IMR-90 (cell line): ENCODE measurements at regions not wholly inside any gene's neighbourhood (a gene's known extent, or its start where the extent isn't known, plus 50 kb on each side); places are given as distances from the start of the nearest gene placed in this dataset.

Experiments used
- ATAC-seq: fragments of 200-7000 bp; cut with Tn5 transposase; 2 replicates; pipeline ENCODE4 v1.9.1; 2020; ENCODE audit warnings: low read depth, mild to moderate bottlenecking, moderate library complexity
- BruUV-seq: library from RNA; stranded (reverse); fragments of 400-500 nt; replicated peaks from 2 replicates; lab custom pipeline; 2021; lab: Mats Ljungman, UMichigan
- CTCF ChIA-PET: fragments of 300-600 bp; formaldehyde crosslinking; extraction: SDS; loops from one replicate; lab custom pipeline; 2021; ENCODE audit warnings: antibody characterized with exemption; lab: Yijun Ruan, JAX
- POLR2A ChIA-PET: fragments of 300-600 bp; sonication (Branson Sonifier 250); formaldehyde crosslinking; loops from one replicate; lab custom pipeline; 2022; ENCODE audit warnings: antibody characterized with exemption; ENCODE audit not compliant: unreplicated experiment; lab: Charles Lee
- DNase-seq: peaks from one replicate; pipeline ENCODE4 v3.0.0; 2013
- H2AFZ ChIP-seq: replicated peaks from 2 replicates; pipeline ENCODE3; 2013; ENCODE audit warnings: low read length, mild to moderate bottlenecking; ENCODE audit not compliant: poor library complexity
- H2AK5ac ChIP-seq: 2 replicates; pipeline ENCODE4 v1.6.1; 2013; ENCODE audit warnings: low read depth, low read length, inconsistent platforms
- H2AK9ac ChIP-seq: replicated peaks from 2 replicates; pipeline ENCODE3; 2013; ENCODE audit warnings: mild to moderate bottlenecking, low read depth, low read length, moderate library complexity; ENCODE audit not compliant: poor library complexity
- H2BK120ac ChIP-seq: 2 replicates; pipeline ENCODE4 v1.6.1; 2013; ENCODE audit warnings: low read depth, low read length, inconsistent platforms
- H2BK15ac ChIP-seq: 3 replicates; pipeline ENCODE4 v1.6.1; 2013; ENCODE audit warnings: low read depth, low read length, inconsistent platforms
- H2BK20ac ChIP-seq: 2 replicates; pipeline ENCODE4 v1.6.1; 2013; ENCODE audit warnings: low read depth, mild to moderate bottlenecking, inconsistent platforms, low read length, moderate library complexity
- H2BK5ac ChIP-seq: 2 replicates; pipeline ENCODE4 v1.6.1; 2013; ENCODE audit warnings: mild to moderate bottlenecking, low read depth, low read length, inconsistent platforms; ENCODE audit not compliant: poor library complexity, severe bottlenecking
- H3K14ac ChIP-seq: replicated peaks from 2 replicates; pipeline ENCODE4 v1.6.1; 2013; ENCODE audit warnings: low read depth, low read length, inconsistent platforms
- H3K18ac ChIP-seq: 2 replicates; pipeline ENCODE4 v1.6.1; 2013; ENCODE audit warnings: low read depth, low read length, control low read depth
- H3K23ac ChIP-seq: 2 replicates; pipeline ENCODE4 v1.6.1; 2013; ENCODE audit warnings: low read depth, low read length, inconsistent platforms
- H3K27ac ChIP-seq: 2 replicates; pipeline ENCODE4 v1.5.1; 2013; ENCODE audit warnings: mild to moderate bottlenecking, control low read depth, low read length; ENCODE audit not compliant: insufficient read depth
- H3K27me3 ChIP-seq: 2 replicates; pipeline ENCODE4 v1.6.1; 2013; ENCODE audit warnings: low read length; ENCODE audit not compliant: control insufficient read depth, insufficient read depth
- H3K36me3 ChIP-seq: 2 replicates; pipeline ENCODE4 v1.6.1; 2013; ENCODE audit warnings: low read length, mixed read lengths; ENCODE audit not compliant: control insufficient read depth, insufficient read depth
- H3K4ac ChIP-seq: 2 replicates; pipeline ENCODE4 v1.6.1; 2013; ENCODE audit warnings: low read depth, low read length, inconsistent platforms
- H3K4me1 ChIP-seq: 2 replicates; pipeline ENCODE4 v1.6.1; 2013; ENCODE audit warnings: low read length, mixed read lengths; ENCODE audit not compliant: control insufficient read depth, insufficient read depth
- H3K4me2 ChIP-seq: 2 replicates; pipeline ENCODE4 v1.6.1; 2013; ENCODE audit warnings: low read depth, mild to moderate bottlenecking, control low read depth, low read length, moderate library complexity
- H3K4me3 ChIP-seq: 2 replicates; pipeline ENCODE4 v1.5.1; 2013; ENCODE audit warnings: low read depth, mild to moderate bottlenecking, control low read depth, low read length, moderate library complexity; ENCODE audit not compliant: insufficient read depth
- H3K56ac ChIP-seq: 2 replicates; pipeline ENCODE4 v1.6.1; 2013; ENCODE audit warnings: low read length, inconsistent platforms; ENCODE audit not compliant: insufficient read depth; ENCODE audit errors: extremely low read depth
- H3K79me1 ChIP-seq, 2 experiments: 2 replicates each; pipeline ENCODE4 v1.6.1; 2013; ENCODE audit warnings: low read length in 2 of 2, inconsistent platforms in 1 of 2, low read depth in 1 of 2
- H3K9ac ChIP-seq: 2 replicates; pipeline ENCODE4 v1.6.1; 2013; ENCODE audit warnings: low read depth, low read length, control low read depth
- H3K9me1 ChIP-seq: 2 replicates; pipeline ENCODE4 v1.6.1; 2013; ENCODE audit warnings: low read length, inconsistent platforms; ENCODE audit not compliant: insufficient read depth
- H3K9me3 ChIP-seq: 2 replicates; pipeline ENCODE4 v1.6.1; 2013; ENCODE audit warnings: low read length; ENCODE audit not compliant: control insufficient read depth, insufficient read depth
- H4K20me1 ChIP-seq: 2 replicates; pipeline ENCODE4 v1.6.1; 2013; ENCODE audit warnings: low read length, inconsistent platforms; ENCODE audit not compliant: insufficient read depth
- H4K5ac ChIP-seq: 2 replicates; pipeline ENCODE4 v1.6.1; 2013; ENCODE audit warnings: mild to moderate bottlenecking, low read depth, low read length, control low read depth
- H4K8ac ChIP-seq, 2 experiments: 2 replicates each; pipeline ENCODE4 v1.6.1; 2013; ENCODE audit warnings: low read depth in 2 of 2, low read length in 2 of 2, control low read depth in 1 of 2, inconsistent platforms in 1 of 2
- H4K91ac ChIP-seq: 2 replicates; pipeline ENCODE4 v1.6.1; 2013; ENCODE audit warnings: low read depth, low read length, inconsistent platforms; ENCODE audit not compliant: insufficient read depth
- BHLHE40 ChIP-seq: fragments of 150-350 bp; IDR thresholded peaks from 2 replicates; pipeline ENCODE4 v1.6.1; 2016; ENCODE audit warnings: mild to moderate bottlenecking, low read depth, low read length
- CEBPB ChIP-seq: IDR thresholded peaks from 2 replicates; pipeline ENCODE4 v1.6.1; 2012; ENCODE audit warnings: low read depth, low read length, improper control_type of control experiment
- CHD1 ChIP-seq: IDR thresholded peaks from 2 replicates; pipeline ENCODE4 v1.6.1; 2012; ENCODE audit warnings: low read depth, low read length, improper control_type of control experiment
- MAFK ChIP-seq: IDR thresholded peaks from 2 replicates; pipeline ENCODE4 v1.6.1; 2012; ENCODE audit warnings: low read depth, low read length, improper control_type of control experiment
- MAZ ChIP-seq: IDR thresholded peaks from 2 replicates; pipeline ENCODE4 v1.6.1; 2012; ENCODE audit warnings: low read depth, mild to moderate bottlenecking, low read length, improper control_type of control experiment, moderate library complexity, borderline replicate concordance
- MXI1 ChIP-seq: IDR thresholded peaks from 2 replicates; pipeline ENCODE4 v1.6.1; 2012; ENCODE audit warnings: low read depth, mild to moderate bottlenecking, low read length, moderate library complexity, borderline replicate concordance
- POLR2A ChIP-seq: IDR thresholded peaks from 2 replicates; pipeline ENCODE4 v1.6.1; 2012; ENCODE audit warnings: mild to moderate bottlenecking, low read depth, low read length
- RAD21 ChIP-seq: IDR thresholded peaks from 2 replicates; pipeline ENCODE4 v1.6.1; 2012; ENCODE audit warnings: low read length, improper control_type of control experiment
- RCOR1 ChIP-seq: IDR thresholded peaks from 2 replicates; pipeline ENCODE4 v1.6.1; 2012; ENCODE audit warnings: mild to moderate bottlenecking, low read length, improper control_type of control experiment; ENCODE audit not compliant: insufficient replicate concordance
- RFX5 ChIP-seq: IDR thresholded peaks from 2 replicates; pipeline ENCODE4 v1.8.0; 2012; ENCODE audit warnings: low read depth, mild to moderate bottlenecking, low read length, moderate library complexity
- SMC3 ChIP-seq: fragments of 150-350 bp; IDR thresholded peaks from 2 replicates; pipeline ENCODE4 v1.6.1; 2016; ENCODE audit warnings: low read depth, mild to moderate bottlenecking, antibody characterized with exemption, low read length, moderate library complexity
- WGBS, 2 experiments: methylation state at CpG; one replicate each; pipeline versions ENCODE4 v1.1.5 to v1.1.7; 2013; ENCODE audit warnings: missing lambda C conversion rate in 2 of 2; ENCODE audit not compliant: insufficient read length in 1 of 2; ENCODE audit errors: extremely low coverage in 2 of 2; 5-methylcytosine and 5-hydroxymethylcytosine counted together
- dilution Hi-C: fragments of 300-500 bp; cut with HindIII; formaldehyde crosslinking; loops from one replicate; pipeline ENCODE4 v1.14.3; 2018; ENCODE audit warnings: low sequenced_read_pairs; ENCODE audit not compliant: unreplicated experiment
- in situ Hi-C: fragments of 300-500 bp; cut with MboI; formaldehyde crosslinking; loops from 3 replicates; pipeline ENCODE4 v1.14.3; 2019; ENCODE audit warnings: low sequenced_read_pairs, inconsistent platforms, mixed read lengths
- intact Hi-C: fragments of 100-400 bp; cut with micrococcal nuclease; formaldehyde crosslinking; loops from 2 replicates; pipeline ENCODE4 v1.10.0; 2022
- TF ChIP-seq, protein P1 (sequence below): fragments of 150-350 bp; IDR thresholded peaks from 2 replicates; pipeline ENCODE4 v1.6.1; 2016; ENCODE audit warnings: low read depth, mild to moderate bottlenecking, low read length, moderate library complexity, borderline replicate concordance
- TF ChIP-seq, protein P2 (sequence below): fragments of 150-350 bp; IDR thresholded peaks from 2 replicates; pipeline ENCODE4 v1.6.1; 2017; ENCODE audit warnings: mild to moderate bottlenecking, antibody characterized with exemption, low read length, low read depth
- TF ChIP-seq, protein P3 (sequence below): conservative IDR thresholded peaks from 2 replicates; pipeline ENCODE4 v1.5.1; 2012; ENCODE audit warnings: mild to moderate bottlenecking, low read depth, low read length, improper control_type of control experiment

DNA sequence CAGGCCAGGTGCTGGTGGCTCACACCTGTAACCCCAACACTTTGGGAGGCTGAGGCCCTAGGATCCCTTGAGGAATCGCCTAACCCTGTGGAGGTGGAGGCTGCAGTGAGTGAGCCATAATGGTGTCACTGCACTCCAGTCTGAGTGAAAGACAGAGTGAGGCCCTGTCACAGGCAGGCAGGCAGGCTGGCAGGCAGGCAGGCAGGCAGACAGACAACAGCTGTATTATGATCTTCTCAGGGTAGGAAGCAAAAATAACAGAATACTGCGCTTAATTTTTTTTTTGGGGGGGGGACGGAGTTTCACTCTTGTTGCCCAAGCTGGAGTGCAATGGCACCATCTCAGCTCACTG, 3901.6 kb upstream of the OR11H1 start:
- no peak overlapping the region for H2BK120ac ChIP-seq
- no peak overlapping the region for H3K4me2 ChIP-seq
- H2AK9ac ChIP-seq = no peak overlapping the region
- peaks cover 53% of the 10 kb centered on the region for H3K9me3 ChIP-seq
- H3K27me3 ChIP-seq = no peaks in the 10 kb centered on the region
- no peak overlapping the region for H3K18ac ChIP-seq
- H2BK20ac ChIP-seq = no peak overlapping the region
- no peak overlapping the region for H3K14ac ChIP-seq
- H3K9me1 ChIP-seq = no peaks in the 10 kb centered on the region
- H3K9ac ChIP-seq = no peak overlapping the region
- H3K4ac ChIP-seq = no peak overlapping the region
- H3K23ac ChIP-seq = no peak overlapping the region
- no peak overlapping the region for H2AFZ ChIP-seq
- 83% methylated on average over 1 of the region's 3 CpGs; no CpG with 5 or more reads in 1 of the 2 experiments for WGBS, 2 experiments
- in situ Hi-C loops (no loop called here), intact Hi-C loops (no loop called here), dilution Hi-C loops (no loop called here)
- DNase-seq (no peak), ATAC-seq (no peak)
- H2AK5ac ChIP-seq = no peak overlapping the region
- CTCF ChIA-PET = no interaction called here
- no peak overlapping the region for H2BK15ac ChIP-seq
- no peaks in the 10 kb centered on the region for H3K79me1 ChIP-seq
- H3K4me3 ChIP-seq = no peak overlapping the region
- no peak overlapping the region for H4K8ac ChIP-seq
- H2BK5ac ChIP-seq = no peak overlapping the region
- H3K56ac ChIP-seq = no peak overlapping the region
- no peak overlapping the region for H3K27ac ChIP-seq
- TF ChIP-seq CEBPB (no peak), SMC3 (no peak), MAZ (no peak), RAD21 (no peak), MAFK (no peak), MXI1 (no peak), RCOR1 (no peak), RFX5 (no peak), POLR2A (no peak), CHD1 (no peak), BHLHE40 (no peak)
- TF ChIP-seq, protein P1, sequence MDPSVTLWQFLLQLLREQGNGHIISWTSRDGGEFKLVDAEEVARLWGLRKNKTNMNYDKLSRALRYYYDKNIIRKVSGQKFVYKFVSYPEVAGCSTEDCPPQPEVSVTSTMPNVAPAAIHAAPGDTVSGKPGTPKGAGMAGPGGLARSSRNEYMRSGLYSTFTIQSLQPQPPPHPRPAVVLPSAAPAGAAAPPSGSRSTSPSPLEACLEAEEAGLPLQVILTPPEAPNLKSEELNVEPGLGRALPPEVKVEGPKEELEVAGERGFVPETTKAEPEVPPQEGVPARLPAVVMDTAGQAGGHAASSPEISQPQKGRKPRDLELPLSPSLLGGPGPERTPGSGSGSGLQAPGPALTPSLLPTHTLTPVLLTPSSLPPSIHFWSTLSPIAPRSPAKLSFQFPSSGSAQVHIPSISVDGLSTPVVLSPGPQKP = no peak
- TF ChIP-seq, protein P2, sequence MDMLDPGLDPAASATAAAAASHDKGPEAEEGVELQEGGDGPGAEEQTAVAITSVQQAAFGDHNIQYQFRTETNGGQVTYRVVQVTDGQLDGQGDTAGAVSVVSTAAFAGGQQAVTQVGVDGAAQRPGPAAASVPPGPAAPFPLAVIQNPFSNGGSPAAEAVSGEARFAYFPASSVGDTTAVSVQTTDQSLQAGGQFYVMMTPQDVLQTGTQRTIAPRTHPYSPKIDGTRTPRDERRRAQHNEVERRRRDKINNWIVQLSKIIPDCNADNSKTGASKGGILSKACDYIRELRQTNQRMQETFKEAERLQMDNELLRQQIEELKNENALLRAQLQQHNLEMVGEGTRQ = no peak
- TF ChIP-seq, protein P3, sequence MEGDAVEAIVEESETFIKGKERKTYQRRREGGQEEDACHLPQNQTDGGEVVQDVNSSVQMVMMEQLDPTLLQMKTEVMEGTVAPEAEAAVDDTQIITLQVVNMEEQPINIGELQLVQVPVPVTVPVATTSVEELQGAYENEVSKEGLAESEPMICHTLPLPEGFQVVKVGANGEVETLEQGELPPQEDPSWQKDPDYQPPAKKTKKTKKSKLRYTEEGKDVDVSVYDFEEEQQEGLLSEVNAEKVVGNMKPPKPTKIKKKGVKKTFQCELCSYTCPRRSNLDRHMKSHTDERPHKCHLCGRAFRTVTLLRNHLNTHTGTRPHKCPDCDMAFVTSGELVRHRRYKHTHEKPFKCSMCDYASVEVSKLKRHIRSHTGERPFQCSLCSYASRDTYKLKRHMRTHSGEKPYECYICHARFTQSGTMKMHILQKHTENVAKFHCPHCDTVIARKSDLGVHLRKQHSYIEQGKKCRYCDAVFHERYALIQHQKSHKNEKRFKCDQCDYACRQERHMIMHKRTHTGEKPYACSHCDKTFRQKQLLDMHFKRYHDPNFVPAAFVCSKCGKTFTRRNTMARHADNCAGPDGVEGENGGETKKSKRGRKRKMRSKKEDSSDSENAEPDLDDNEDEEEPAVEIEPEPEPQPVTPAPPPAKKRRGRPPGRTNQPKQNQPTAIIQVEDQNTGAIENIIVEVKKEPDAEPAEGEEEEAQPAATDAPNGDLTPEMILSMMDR = no peak
- H3K4me1 ChIP-seq = no peaks in the 10 kb centered on the region
- no peak overlapping the region for H4K5ac ChIP-seq
- POLR2A ChIA-PET = no interaction called here
- no peaks in the 10 kb centered on the region for H4K20me1 ChIP-seq
- no TSS peak for BruUV-seq
- no peak overlapping the region for H4K91ac ChIP-seq
- no peaks in the 10 kb centered on the region for H3K36me3 ChIP-seq
